Stimulated activated CD8-positive, alpha-beta memory T cell treated with anti-CD3 and anti-CD28 coated beads, Interleukin-15, amount 100 ng/mL, for 4 hours (primary cell): ENCODE measurements at regions not wholly inside any gene's neighbourhood (a gene's known extent, or its start where the extent isn't known, plus 50 kb on each side); places are given as distances from the start of the nearest gene placed in this dataset.
A peak's percentile ranks its signal among the peaks of the same experiment; 100 is the strongest.
"Not testable (repeated sequence)": the region's sequence is repeated elsewhere in the genome, so short reads cannot be mapped to it uniquely, and the experiment has no call there.

Experiments
- DNase-seq, 2 donors: peaks; one replicate each; pipeline ENCODE4 v3.0.0-alpha.2; 2020; ENCODE audit warnings: low read depth in 2 of 2

DNA sequence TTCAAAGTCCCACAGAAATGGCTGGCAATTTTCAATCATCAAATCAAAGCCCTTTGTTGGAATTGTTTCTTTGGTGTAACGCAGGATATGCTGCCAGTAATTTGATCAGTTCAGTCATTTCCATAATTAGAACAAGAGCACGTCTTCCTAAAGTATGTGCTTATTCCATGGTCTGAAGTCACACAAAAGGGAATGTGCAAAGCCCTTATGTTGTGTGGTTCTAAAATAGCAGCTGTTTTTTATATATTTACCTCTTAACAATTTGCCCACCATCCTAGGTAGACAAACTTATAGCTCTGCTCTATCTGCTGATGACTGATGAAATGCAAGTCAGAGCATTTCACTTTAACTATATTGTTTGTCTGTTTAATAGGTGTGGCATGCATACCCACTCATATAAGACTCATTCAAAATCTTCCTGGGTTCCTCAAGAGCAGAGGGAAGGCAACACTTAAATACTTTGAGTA is 176.1 kb upstream of the SLC38A2 start:
- DNase-seq = no peak

DNA sequence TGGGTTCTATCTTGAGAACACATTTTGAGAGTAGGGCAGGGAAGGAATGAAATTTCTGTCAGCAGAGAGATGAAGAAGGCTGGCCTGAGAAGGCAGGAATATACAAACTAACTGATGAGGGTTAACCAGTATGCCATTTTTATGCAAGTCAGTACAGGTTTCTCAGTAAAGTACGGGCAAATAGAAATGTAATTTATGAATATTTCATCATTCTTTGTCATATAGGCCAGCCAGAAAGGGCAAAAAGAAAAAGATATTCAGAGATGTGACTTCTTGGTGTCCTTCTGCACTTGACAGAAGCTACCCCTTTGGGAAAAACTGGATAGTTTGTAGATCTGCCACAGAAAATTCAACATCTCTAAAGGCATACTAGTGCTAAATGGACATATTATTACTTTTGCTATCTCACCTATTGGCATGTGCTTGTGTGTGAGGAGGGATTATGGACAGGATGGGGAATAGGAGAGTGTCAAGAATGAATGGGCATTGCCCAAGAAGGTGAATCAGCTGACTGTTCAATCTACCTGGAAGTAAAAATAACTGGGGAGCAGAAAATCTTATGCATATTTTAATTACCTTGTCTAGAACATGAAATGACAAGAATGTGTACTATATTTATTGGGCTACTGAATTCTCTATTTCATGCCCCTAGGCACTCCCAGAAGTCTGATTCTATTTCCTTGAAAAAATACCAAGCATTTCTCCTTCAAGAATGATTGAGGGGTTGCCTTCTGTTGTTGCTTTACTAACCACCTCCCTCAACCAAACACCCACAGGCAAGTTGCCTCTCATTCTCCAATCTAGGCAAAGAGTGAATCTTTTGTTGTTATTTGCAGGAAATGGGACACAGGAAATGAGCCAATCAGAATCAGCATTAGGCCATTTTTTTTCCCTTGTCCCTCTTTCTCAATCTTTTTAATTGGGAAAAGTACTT is 175.1 kb upstream of the SLC38A2 start:
- no peak for DNase-seq

DNA sequence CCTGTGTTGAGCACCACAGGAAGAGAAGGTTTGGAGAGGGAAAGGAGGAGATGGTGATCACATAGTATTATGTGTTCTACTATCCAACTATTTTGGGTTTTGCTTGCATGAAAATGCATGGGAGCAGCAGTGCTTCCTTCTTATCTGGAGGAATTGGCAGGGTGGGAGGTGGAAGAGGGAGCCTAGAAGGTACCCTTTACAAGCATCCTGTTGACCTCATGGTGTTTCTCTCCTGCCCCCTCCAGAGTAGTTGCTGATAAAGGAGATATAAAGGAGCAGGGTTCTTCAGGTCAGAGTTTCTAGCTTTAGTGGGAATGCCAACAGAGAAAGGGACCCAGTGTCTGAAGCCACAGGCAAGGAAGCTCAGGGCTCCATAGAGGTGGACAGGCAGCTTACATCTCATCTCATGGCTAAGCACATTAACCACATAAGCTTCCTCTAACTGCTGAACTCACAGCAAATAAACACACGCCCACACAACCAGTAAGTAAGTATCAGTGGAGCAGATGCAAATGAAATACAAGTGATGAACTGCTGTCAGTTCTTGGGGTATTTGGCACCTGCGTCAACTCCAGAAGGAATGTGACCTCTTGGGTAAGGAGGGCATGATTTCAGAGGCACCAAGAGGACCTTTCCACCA is 174.2 kb upstream of the SLC38A2 start:
- no peak for DNase-seq

DNA sequence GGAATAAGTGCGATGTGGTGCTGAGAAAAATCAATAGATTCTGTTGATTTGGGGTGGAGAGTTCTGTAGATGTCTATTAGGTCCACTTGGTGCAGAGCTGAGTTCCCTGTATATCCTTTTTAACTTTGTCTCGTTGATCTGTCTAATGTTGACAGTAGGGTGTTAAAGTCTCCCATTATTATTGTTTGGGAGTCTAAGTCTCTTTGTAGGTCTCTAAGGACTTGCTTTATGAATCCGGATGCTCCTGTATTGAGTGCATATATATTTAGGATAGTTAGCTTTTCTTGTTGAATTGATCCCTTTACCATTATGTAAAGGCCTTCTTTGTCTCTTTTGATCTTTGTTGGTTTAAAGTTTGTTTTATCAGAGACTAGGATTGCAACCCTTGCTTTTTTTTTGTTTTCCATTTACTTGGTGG is 170.8 kb upstream of the SLC38A2 start:
- DNase-seq = not testable (repeated sequence)

DNA sequence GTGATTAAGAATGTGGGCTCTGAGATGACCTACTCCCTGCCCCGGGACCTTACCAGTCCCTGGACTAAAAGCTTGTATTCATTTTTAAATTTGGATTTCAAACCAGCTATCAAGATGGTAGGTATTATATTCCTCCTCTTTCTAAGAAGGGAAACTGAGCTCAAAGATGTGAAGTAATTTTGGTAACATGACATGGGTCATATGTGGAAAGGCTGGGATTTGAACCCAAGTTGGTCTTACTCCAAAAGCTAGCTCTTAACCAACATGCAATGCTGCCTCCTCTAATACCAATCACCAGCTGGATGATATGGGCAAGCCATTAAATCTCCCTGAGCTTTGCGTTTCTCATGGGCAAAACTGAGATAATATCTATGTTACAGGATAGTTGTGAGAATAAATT is 166.4 kb upstream of the SLC38A2 start:
- no peak for DNase-seq

DNA sequence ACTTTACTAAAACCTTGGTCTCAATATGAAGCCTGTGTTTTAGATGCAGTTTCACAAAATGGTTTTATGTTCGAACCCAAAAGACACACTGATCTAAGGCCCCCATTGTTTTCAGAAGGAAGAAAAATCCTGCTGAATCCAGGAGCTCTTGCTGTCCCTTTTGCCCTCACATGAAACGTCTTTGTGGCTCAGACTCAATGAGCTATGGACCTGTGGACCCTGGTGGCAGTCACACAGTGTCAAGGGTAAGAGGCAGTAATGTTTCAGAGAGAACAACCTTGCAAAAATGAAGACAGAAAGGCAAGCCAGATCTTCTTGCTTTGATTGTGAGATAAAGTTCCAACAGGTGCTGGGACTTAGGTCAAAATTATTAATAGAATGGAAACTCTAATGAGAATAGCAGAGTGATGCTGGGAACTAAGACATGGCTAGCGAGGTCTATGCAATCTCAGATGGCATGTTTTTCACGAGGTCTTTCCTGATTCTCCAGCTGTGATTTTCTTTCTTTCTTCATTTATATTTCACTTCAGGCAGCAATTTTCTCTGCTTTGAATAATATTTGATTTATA is 164.9 kb upstream of the SLC38A2 start:
- no peak for DNase-seq

DNA sequence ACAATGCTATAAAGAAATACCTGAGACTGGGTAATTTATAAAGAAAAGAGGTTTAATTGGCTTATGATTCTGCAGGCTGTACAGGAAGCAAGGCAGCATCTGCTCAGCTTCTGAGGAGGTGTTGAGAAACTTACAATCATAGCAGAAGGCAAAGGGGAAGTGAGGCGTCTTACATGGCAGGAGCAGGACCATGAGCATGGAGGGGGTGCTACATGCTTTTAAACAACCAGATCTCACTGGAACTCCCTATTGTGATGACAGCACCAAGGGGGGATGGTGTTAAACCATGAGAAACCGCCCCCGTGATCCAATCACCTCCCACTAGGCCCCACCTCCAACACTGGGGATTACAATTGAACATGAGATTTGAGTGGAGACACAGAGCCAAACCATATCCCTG is 163.7 kb upstream of the SLC38A2 start:
- not testable (repeated sequence) for DNase-seq

DNA sequence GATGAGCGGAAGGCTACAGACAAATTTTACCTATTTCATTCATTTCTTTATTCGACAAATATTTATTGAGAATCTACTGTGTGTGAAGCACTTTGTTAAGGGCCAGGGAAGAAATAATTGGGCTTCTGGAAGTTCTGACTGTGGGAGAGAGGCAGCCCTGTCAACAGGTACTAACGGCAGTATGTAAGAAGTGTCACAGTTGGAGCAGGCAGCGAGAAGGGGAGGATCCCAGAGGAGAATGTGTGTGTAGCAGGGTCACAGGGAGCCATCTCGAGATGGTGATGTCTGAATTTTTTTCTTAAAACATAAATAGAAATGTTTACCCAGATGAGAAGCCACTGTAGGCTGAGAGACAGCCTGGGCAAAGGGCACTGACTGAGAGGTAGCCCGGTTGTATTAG is 163.3 kb upstream of the SLC38A2 start:
- DNase-seq = no peak

DNA sequence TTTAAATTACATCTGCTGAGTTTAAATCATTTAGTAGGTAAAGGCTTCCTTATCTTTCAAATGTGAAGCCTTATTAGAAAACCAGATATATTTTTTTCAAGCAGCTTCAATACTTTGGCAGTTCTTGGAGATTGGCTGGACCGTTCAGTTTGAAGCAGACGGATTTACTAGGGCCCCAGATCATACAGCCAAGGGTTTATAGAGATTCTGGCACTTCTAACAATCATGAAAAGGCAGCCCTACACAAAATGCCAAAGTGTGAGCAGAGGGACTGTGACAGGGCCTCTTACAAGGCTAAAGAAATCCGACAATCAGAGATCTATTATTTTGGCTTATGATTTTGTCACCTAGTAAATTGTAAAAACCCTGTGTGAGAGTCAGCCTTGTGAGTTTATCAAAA is 162.8 kb upstream of the SLC38A2 start:
- no peak for DNase-seq

DNA sequence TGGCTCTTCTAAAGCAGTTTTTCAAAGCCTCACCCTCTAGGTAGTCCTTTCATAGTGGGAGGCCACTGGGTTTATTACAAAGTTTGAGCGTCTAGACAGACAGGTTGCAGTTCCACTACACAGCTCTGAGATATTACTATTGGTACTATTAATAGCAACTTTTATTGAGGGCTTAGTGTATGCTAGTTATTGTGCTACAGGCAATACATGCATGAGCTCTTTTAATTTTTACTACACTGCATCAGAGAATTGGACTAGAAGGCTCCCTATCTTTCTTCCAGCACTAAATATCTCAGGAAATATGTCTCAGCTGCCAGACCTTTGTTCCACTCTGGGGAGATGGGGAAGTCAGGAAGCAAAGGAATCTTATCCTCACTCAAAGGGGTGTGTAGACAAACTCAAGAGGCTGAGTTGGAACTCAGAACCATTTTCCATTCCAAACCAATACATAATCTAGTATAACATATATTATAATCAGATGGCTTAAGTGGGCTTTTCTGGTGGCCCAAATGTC is 161.8 kb upstream of the SLC38A2 start:
- no peak for DNase-seq

DNA sequence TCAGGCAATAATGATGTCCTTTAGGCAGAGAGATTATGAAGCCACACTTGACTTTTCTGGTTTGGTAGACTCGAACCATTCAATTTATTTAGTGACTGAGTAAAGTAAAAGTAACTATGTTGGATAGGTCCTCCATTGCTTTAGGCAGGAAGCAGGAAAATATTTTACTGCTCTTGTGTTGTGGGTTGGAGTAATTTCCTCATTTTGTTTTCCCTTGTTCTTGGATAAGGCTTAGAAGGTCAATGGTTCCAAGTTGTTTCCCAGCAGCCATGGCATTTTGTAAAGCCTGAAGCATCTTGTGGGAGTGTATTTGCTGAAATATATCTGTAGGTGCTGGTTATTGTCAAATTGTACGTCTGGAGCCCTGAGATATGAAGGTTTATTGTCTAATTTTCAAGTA is 161.2 kb upstream of the SLC38A2 start:
- no peak for DNase-seq

DNA sequence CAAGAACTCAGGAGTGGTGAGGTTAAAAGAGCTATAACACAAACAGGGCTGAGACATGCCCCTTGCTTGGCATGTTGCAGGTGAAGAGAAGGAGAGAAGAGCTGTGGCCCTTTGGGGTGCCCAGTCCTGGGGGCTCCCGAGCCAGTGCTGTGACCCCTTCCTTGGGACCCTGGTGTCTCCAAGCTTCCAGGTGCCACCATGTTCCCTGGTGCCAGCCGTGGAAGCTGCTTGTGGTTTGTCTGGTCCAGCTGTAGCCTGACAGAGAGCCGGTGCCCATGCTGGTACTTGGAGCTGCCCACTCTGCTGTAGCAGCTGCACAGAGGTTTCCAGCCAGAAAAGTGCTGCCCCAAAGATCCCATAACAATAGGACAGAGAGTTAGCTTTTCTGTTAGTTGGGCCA is 159.2 kb upstream of the SLC38A2 start:
- DNase-seq = no peak

DNA sequence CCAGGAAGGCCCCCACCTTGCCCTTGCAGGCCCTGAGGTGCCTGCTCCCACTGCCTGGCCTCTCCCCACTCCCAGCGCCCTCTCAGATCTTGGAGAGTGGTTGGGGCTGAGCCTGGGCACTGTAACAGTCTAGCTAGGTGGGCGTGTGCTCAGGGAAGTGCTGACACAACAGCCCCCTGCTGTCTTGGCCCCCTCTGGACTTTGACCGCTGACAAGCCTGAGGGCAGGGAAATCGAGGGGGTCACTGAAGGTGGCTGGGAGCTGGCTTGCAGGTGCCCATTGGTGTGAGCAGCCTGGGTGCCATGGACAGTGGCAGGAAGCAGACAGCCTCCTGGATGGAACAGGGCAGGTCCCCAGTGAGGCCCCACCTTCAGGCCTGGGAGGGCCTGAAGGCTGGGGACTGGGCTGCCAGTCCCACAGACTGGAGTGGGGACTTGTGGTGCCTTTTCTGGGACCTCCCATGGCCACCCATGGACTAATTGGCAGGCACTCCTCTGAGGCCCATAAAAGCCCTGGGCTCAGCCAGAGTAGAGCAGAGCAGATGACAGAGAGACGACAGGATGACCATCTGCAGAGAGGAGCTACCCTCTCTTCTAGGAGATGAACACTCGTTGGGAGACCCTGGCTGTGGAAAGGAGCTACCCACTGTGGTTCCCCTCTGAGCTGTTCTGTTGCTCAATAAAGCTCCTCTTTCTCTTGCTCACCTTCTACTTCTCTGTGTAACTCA is 158.6 kb upstream of the SLC38A2 start:
- DNase-seq = no peak

DNA sequence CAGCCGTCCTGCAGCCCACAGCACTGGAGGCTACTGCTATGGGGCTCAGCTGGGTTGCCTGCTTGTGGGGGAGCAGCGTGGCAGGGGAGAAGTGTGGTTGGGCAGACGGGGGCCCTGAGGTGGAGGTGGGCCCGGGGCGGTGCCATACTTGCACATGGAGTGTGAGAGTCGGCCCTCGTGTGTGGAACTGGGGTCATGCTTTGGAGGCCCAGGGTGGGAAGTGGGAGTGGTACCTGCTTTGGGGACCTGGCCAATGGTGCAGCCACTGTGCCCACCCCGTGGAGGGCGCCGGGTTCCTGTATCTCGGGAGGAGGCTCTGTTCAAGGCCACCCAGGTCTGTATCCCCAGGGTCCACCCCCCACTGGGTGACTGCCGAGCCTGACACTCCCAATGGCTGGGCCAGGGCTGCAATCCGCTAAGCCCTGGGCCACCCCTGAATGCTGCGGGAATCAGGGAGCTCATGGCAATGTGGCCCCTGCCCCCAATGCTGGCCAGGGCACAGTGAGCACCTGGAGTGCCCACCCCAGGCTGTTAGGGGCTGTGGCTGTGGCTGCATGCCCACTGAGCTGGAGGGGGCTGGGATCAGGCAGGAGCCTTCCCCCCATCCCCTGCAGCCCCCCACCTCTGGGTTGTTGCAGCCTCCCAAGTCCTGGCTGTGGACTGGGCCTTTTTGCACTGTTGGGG is 157.9 kb upstream of the SLC38A2 start:
- DNase-seq = no peak

DNA sequence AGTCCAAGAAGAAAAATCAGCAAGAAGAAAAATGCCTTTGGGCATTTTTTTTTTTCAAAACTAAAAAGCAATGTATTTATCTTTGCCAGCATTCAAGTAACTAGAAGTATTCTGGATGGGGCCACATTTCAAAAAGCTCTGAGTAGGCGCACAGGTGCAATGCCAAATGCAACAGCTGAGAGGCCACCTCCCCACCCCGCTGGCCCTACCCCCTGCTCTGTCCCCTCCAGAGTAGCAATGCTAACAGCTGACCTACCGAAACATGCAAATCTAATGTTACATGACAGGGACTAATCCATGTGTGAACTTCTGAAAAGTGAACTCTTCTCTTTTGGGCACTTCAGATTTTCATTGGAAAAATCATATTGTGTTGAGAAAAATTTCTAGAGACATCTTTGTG is 153.7 kb upstream of the SLC38A2 start:
- no peak for DNase-seq

DNA sequence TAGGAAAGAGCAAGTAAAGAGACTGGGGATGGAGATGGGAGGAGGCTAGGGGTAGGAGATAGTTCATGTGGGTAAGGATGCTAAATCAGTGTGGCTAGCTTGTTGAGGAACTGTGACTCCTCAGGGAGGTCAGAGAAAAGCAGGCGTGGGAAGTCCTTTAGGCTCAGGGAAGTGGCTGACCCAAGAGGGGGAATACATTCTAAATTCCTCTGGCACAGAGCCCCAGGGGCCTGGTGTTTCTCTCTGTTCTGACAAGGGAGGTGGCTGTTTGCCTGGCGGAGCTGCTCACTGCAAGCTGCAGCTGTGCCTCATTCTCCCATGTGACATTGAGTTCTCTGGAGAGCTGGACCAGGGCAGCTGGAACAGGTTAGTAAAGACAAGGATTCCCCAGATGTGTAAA is 152.2 kb upstream of the SLC38A2 start:
- no peak for DNase-seq

DNA sequence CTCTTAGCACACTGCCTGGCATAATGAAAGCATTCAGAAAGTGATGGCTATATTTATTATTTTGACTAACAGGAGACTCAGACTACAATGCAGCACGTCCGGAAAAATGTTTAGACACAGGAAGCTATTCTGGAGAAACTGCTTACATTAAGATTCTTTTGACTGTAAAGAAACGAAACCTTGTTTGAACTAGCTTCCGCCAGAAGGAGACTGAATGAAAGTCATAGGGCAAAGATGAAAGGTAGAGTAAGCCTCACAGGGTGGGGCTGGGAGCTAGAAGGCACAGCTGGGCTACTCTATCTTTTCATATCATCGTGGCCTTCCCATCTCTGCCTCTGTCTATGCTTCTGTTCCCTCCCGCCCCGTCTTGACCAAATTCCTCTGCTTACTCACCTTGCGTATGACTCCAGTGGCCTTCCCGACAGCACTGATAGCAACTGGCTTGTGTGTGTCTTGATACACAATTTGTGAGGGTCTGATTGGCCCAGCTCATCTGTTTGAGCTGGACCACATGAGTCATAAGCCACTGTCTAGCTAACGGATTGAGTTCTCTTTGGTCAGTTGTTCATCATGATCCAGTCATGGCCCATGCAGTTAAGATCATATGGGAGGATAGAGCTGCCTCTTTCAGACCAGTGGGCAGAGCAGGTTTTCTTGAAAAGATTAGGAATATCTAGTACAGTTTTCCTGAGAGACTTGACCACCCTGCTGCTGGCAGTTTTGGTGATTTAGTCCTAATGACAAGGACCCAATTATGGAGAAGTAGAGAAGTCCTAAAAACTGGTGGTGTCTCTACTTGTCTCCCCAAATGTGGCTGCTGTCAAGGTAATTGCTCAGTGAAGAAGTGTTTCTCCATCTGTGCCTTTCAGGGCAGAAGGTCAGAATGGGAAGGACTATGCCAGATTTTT is 151.5 kb upstream of the SLC38A2 start:
- DNase-seq = peak in 1 of 2 donors; percentile 9

DNA sequence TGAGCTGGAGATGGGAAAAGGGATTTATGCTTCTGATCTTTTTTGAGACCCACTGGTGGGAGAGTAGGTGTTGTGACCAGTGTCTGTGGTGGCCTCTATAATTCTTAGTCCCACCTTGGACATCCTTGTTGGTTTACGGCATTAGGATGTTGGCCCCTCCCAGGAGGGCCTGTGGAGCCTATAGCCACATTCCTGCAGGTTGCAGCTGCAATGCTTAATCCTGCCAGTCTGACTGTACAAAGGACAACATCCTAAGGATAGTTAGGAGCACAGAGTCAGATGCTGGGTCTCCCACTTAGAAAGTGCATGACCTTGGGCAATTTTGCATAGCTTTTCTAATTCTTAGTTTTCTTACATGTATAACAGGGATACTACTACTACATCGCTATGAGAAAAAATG is 150.9 kb upstream of the SLC38A2 start:
- DNase-seq = no peak

DNA sequence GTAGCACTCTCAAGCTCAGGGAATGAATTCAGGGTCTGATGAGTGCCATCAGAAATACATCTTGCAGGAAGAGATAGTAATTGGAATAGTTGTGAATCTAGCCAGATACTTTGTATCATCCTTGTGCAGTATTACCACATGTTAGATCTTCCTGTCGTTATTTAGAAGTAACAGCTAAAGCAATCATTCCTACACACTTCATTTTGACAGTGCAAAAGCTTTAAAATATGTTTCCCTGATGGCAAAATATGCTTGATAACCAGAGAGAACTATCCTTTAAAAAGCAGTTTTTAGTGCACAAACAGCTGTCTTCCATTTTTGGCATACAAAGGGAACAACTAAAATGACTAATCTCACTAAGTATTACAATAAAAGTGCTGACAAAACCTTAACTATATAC is 149.5 kb upstream of the SLC38A2 start:
- no peak for DNase-seq

DNA sequence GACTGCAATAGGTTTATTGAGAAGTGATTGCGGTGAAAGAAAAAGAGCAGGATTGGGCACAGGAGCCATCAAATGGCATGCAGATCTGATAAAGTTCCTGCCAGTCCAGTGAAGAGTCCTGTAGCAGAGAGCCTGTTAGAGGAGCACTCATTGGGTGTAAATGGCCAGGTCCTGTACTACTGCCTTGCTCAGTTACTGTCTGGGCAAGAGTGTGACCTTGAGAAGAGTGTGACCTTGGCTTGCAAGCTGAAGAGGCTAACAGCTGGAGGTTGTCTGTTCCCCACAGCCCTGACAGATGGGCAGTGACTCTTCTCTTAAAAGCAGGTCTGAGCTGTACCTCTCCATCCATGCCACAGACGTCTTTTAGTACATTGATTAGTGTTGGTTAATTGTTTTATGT is 148.6 kb upstream of the SLC38A2 start:
- DNase-seq = no peak
